ENCODE measurements at regions not wholly inside any gene's neighbourhood (a gene's known extent, or its start where the extent isn't known, plus 50 kb on each side); places are given as distances from the start of the nearest gene placed in this dataset.
"Not testable (repeated sequence)": the region's sequence is repeated elsewhere in the genome, so short reads cannot be mapped to it uniquely, and the experiment has no call there.

- DNase-seq, result no peak
These were observed 186.6 kb upstream of the ZNF608 start for GRCh38 chr5:124932791-124933600.

GRCh38 chr5:124935065-124935464 is 188.6 kb upstream of the ZNF608 start:
- no peak for DNase-seq

- DNase-seq, result no peak
These were observed 190.1 kb upstream of the ZNF608 start for GRCh38 chr5:124936626-124936933.

GRCh38 chr5:124941051-124942049 is 194.9 kb upstream of the ZNF608 start:
- no peak for DNase-seq

- no peak for DNase-seq
These were observed 201.8 kb upstream of the ZNF608 start for GRCh38 chr5:124948062-124948753.

GRCh38 chr5:124948754-124949275 is 202.4 kb upstream of the ZNF608 start:
- no peak for DNase-seq

- no peak for DNase-seq
These were observed 203.4 kb upstream of the ZNF608 start for GRCh38 chr5:124949862-124950261.

- DNase-seq, result no peak
These were observed 204.7 kb upstream of the ZNF608 start for GRCh38 chr5:124951105-124951504.

GRCh38 chr5:124951661-124952060 is 205.2 kb upstream of the ZNF608 start:
- no peak for DNase-seq

- DNase-seq, result no peak
These were observed 205.6 kb upstream of the ZNF608 start for GRCh38 chr5:124952079-124952478.

- DNase-seq, result no peak
These were observed 206.1 kb upstream of the ZNF608 start for GRCh38 chr5:124952566-124952965.

- DNase-seq, result no peak
These were observed 208.3 kb upstream of the ZNF608 start for GRCh38 chr5:124954784-124955183.

- DNase-seq, result no peak
These were observed 210.1 kb upstream of the ZNF608 start for GRCh38 chr5:124956471-124957029.

GRCh38 chr5:124957063-124957462 is 210.6 kb upstream of the ZNF608 start:
- DNase-seq, result no peak

GRCh38 chr5:124960266-124960665 is 213.8 kb upstream of the ZNF608 start:
- no peak for DNase-seq

GRCh38 chr5:124961521-124961920 is 215.1 kb upstream of the ZNF608 start:
- DNase-seq, result no peak

GRCh38 chr5:124962111-124962510 is 215.7 kb upstream of the ZNF608 start:
- no peak for DNase-seq

GRCh38 chr5:124962735-124963134 is 216.3 kb upstream of the ZNF608 start:
- DNase-seq, result no peak

- DNase-seq, result no peak
These were observed 216.9 kb upstream of the ZNF608 start for GRCh38 chr5:124963236-124963919.

GRCh38 chr5:124966741-124967140 is 220.3 kb upstream of the ZNF608 start:
- not testable (repeated sequence) for DNase-seq

GRCh38 chr5:124970381-124970780 is 223.9 kb upstream of the ZNF608 start:
- not testable (repeated sequence) for DNase-seq

GRCh38 chr5:124972703-124973102 is 226.3 kb upstream of the ZNF608 start:
- no peak for DNase-seq

Measured in activated CD4-positive, alpha-beta T cell treated with anti-CD3 and anti-CD28 coated beads, Interleukin-2, amount 50 U/mL, for 48 hours (primary cell).